SJCRH30 (cell line): ENCODE measurements at regions not wholly inside any gene's neighbourhood (a gene's known extent, or its start where the extent isn't known, plus 50 kb on each side); places are given as distances from the start of the nearest gene placed in this dataset.
"Not testable (repeated sequence)": the region's sequence is repeated elsewhere in the genome, so short reads cannot be mapped to it uniquely, and the experiment has no call there.

Experiments used
- DNase-seq, 2 experiments: peaks; one replicate each; pipeline ENCODE4 v3.0.0-alpha.2; 2015 to 2020
- H3K27ac ChIP-seq: fragments of 250-450 bp; sonication (Bioruptor Pico); 2 replicates; pipeline ENCODE4 v1.5.1; 2020; ENCODE audit warnings: mild to moderate bottlenecking, moderate library complexity
- H3K27me3 ChIP-seq: fragments of 250-450 bp; sonication (Bioruptor Pico); 2 replicates; pipeline ENCODE4 v1.5.1; 2020; ENCODE audit warnings: mild to moderate bottlenecking, moderate library complexity
- H3K36me3 ChIP-seq: fragments of 250-450 bp; sonication (Bioruptor Pico); 2 replicates; pipeline ENCODE4 v1.5.1; 2020; ENCODE audit warnings: mild to moderate bottlenecking, moderate library complexity
- H3K4me1 ChIP-seq: fragments of 250-450 bp; sonication (Bioruptor Pico); 2 replicates; pipeline ENCODE4 v1.5.1; 2020; ENCODE audit warnings: mild to moderate bottlenecking, moderate library complexity
- H3K4me3 ChIP-seq: fragments of 250-450 bp; sonication (Bioruptor Pico); 2 replicates; pipeline ENCODE4 v1.5.1; 2020; ENCODE audit warnings: mild to moderate bottlenecking, moderate library complexity
- H3K9me3 ChIP-seq: fragments of 250-450 bp; sonication (Bioruptor Pico); replicated peaks from 2 replicates; pipeline ENCODE4 v1.5.1; 2020; ENCODE audit warnings: mild to moderate bottlenecking, moderate library complexity

- not testable (repeated sequence) for H3K36me3 ChIP-seq, H3K9me3 ChIP-seq, DNase-seq, H3K27me3 ChIP-seq, H3K4me1 ChIP-seq, H3K4me3 ChIP-seq, H3K27ac ChIP-seq
Observed at GRCh38 chr15:62908341-62908740, 134.2 kb upstream of the TPM1 start.

GRCh38 chr15:62909257-62909656 lies 133.3 kb upstream of the TPM1 start:
- DNase-seq = no peak

GRCh38 chr15:62912282-62912681 lies 130.3 kb upstream of the TPM1 start:
- H3K4me3 ChIP-seq = no peak overlapping the region
- no peaks in the 10 kb centered on the region for H3K27me3 ChIP-seq
- H3K4me1 ChIP-seq = peaks cover 5% of the 10 kb centered on the region; the same call in 1 of the 2 replicates
- H3K36me3 ChIP-seq = no peaks in the 10 kb centered on the region
- H3K9me3 ChIP-seq = no peaks in the 10 kb centered on the region
- H3K27ac ChIP-seq = no peak overlapping the region
- DNase-seq = no peak

More at GRCh38 chr15:62909257-62909656, 133.3 kb upstream of the TPM1 start:
- H3K4me3 ChIP-seq = no peak overlapping the region
- no peaks in the 10 kb centered on the region for H3K9me3 ChIP-seq
- no peak overlapping the region for H3K27ac ChIP-seq
- H3K4me1 ChIP-seq = peaks cover 5% of the 10 kb centered on the region; the same call in 1 of the 2 replicates
- H3K27me3 ChIP-seq = no peaks in the 10 kb centered on the region
- no peaks in the 10 kb centered on the region for H3K36me3 ChIP-seq

- Histone ChIP-seq H3K4me3 (no peak overlapping the region), H3K4me1 (peaks cover 5% of the 10 kb centered on the region; the same call in 1 of the 2 replicates), H3K27ac (no peak overlapping the region), H3K27me3 (no peaks in the 10 kb centered on the region), H3K36me3 (no peaks in the 10 kb centered on the region), H3K9me3 (no peaks in the 10 kb centered on the region)
- peak in 1 of 2 experiments; percentile 57 for DNase-seq
Observed at GRCh38 chr15:62912808-62913207, 129.7 kb upstream of the TPM1 start.

GRCh38 chr15:62913246-62913645 lies 129.3 kb upstream of the TPM1 start:
- no peaks in the 10 kb centered on the region for H3K27me3 ChIP-seq
- no peak for DNase-seq
- H3K36me3 ChIP-seq = no peaks in the 10 kb centered on the region
- H3K27ac ChIP-seq = no peak overlapping the region
- peaks cover 5% of the 10 kb centered on the region; the same call in 1 of the 2 replicates for H3K4me1 ChIP-seq
- H3K4me3 ChIP-seq = no peak overlapping the region
- H3K9me3 ChIP-seq = no peaks in the 10 kb centered on the region

GRCh38 chr15:62914461-62915079 lies 128.0 kb upstream of the TPM1 start:
- Histone ChIP-seq H3K4me1 (peaks cover 5% of the 10 kb centered on the region; the same call in 1 of the 2 replicates), H3K4me3 (no peak overlapping the region), H3K36me3 (no peaks in the 10 kb centered on the region), H3K27me3 (no peaks in the 10 kb centered on the region), H3K27ac (no peak overlapping the region), H3K9me3 (no peaks in the 10 kb centered on the region)
- DNase-seq = no peak

- no peak overlapping the region for H3K27ac ChIP-seq
- DNase-seq = no peak
- H3K4me3 ChIP-seq = no peak overlapping the region
- no peaks in the 10 kb centered on the region for H3K9me3 ChIP-seq
- no peaks in the 10 kb centered on the region for H3K36me3 ChIP-seq
- no peaks in the 10 kb centered on the region for H3K27me3 ChIP-seq
- no peaks in the 10 kb centered on the region; the same call in 1 of the 2 replicates for H3K4me1 ChIP-seq
Observed at GRCh38 chr15:62920682-62921502, 121.7 kb upstream of the TPM1 start.

GRCh38 chr15:62922514-62922913 lies 120.0 kb upstream of the TPM1 start:
- Histone ChIP-seq H3K4me1 (no peaks in the 10 kb centered on the region; the same call in 1 of the 2 replicates), H3K27ac (no peak overlapping the region), H3K36me3 (no peaks in the 10 kb centered on the region), H3K9me3 (no peaks in the 10 kb centered on the region), H3K27me3 (no peaks in the 10 kb centered on the region), H3K4me3 (no peak overlapping the region)
- no peak for DNase-seq

GRCh38 chr15:62925875-62926274 lies 116.7 kb upstream of the TPM1 start:
- Histone ChIP-seq H3K4me1 (peaks cover 20% of the 10 kb centered on the region), H3K9me3 (no peaks in the 10 kb centered on the region), H3K27ac (no peak overlapping the region), H3K27me3 (no peaks in the 10 kb centered on the region), H3K4me3 (no peak overlapping the region), H3K36me3 (no peaks in the 10 kb centered on the region)
- no peak for DNase-seq

- Histone ChIP-seq H3K36me3 (no peaks in the 10 kb centered on the region), H3K4me3 (no peak overlapping the region), H3K4me1 (peaks cover 20% of the 10 kb centered on the region), H3K27ac (no peak overlapping the region), H3K9me3 (no peaks in the 10 kb centered on the region), H3K27me3 (no peaks in the 10 kb centered on the region)
- no peak for DNase-seq
Observed at GRCh38 chr15:62927196-62927595, 115.4 kb upstream of the TPM1 start.

GRCh38 chr15:62927836-62928235 lies 114.7 kb upstream of the TPM1 start:
- peaks cover 20% of the 10 kb centered on the region for H3K4me1 ChIP-seq
- no peaks in the 10 kb centered on the region for H3K27me3 ChIP-seq
- no peaks in the 10 kb centered on the region for H3K36me3 ChIP-seq
- no peaks in the 10 kb centered on the region for H3K9me3 ChIP-seq
- no peak for DNase-seq
- H3K4me3 ChIP-seq = no peak overlapping the region
- H3K27ac ChIP-seq = peak overlapping the region; percentile 71

GRCh38 chr15:62928242-62928999 lies 114.1 kb upstream of the TPM1 start:
- H3K36me3 ChIP-seq = no peaks in the 10 kb centered on the region
- DNase-seq = peak; percentile 57 to 64
- no peaks in the 10 kb centered on the region for H3K9me3 ChIP-seq
- peak overlapping the region; percentile 71 for H3K27ac ChIP-seq
- no peak overlapping the region for H3K4me3 ChIP-seq
- H3K4me1 ChIP-seq = peaks cover 20% of the 10 kb centered on the region
- H3K27me3 ChIP-seq = no peaks in the 10 kb centered on the region

GRCh38 chr15:62929000-62929357 lies 113.6 kb upstream of the TPM1 start:
- Histone ChIP-seq H3K4me3 (no peak overlapping the region), H3K9me3 (no peaks in the 10 kb centered on the region), H3K4me1 (peaks cover 20% of the 10 kb centered on the region), H3K27ac (peak overlapping the region; percentile 71), H3K36me3 (no peaks in the 10 kb centered on the region), H3K27me3 (no peaks in the 10 kb centered on the region)
- DNase-seq = peak in 1 of 2 experiments; percentile 29

- Histone ChIP-seq H3K27me3 (no peaks in the 10 kb centered on the region), H3K27ac (no peak overlapping the region), H3K36me3 (no peaks in the 10 kb centered on the region), H3K4me1 (peaks cover 39% of the 10 kb centered on the region), H3K4me3 (no peak overlapping the region), H3K9me3 (no peaks in the 10 kb centered on the region)
- no peak for DNase-seq
Observed at GRCh38 chr15:62931650-62932049, 110.9 kb upstream of the TPM1 start.

GRCh38 chr15:62932436-62932835 lies 110.1 kb upstream of the TPM1 start:
- Histone ChIP-seq H3K27me3 (no peaks in the 10 kb centered on the region), H3K9me3 (no peaks in the 10 kb centered on the region), H3K36me3 (no peaks in the 10 kb centered on the region), H3K27ac (no peak overlapping the region), H3K4me1 (peaks cover 39% of the 10 kb centered on the region), H3K4me3 (no peak overlapping the region)
- DNase-seq = no peak
